ENCODE measurements at regions not wholly inside any gene's neighbourhood (a gene's known extent, or its start where the extent isn't known, plus 50 kb on each side); places are given as distances from the start of the nearest gene placed in this dataset.

- peaks cover 0 to 3% (median 2%) of the 10 kb centered on the region in 4 donors for H3K4me1 ChIP-seq
- no peaks in the 10 kb centered on the region for H3K27me3 ChIP-seq
- H3K27ac ChIP-seq: no peak overlapping the region
- no peak for DNase-seq
- WGBS, 2 donors: 85 to 88% methylated on average over 3 of the region's 3 CpGs
- intact Hi-C loops (cut with DNase I): no loop called here
- no peaks in the 10 kb centered on the region for H3K9me3 ChIP-seq
- no peaks in the 10 kb centered on the region for H3K36me3 ChIP-seq
- no peak overlapping the region for H3K4me3 ChIP-seq
- no peak for TF ChIP-seq POLR2AphosphoS5 (IDR thresholded peaks at IDR 0.05)
- no peak for TF ChIP-seq EP300 (IDR thresholded peaks at IDR 0.05)
Observed at GRCh38 chr5:148927307-148927946, 101.0 kb downstream of the ADRB2 start.

- peaks cover 0 to 9% (median 6%) of the 10 kb centered on the region in 4 donors for H3K4me1 ChIP-seq
- TF ChIP-seq EP300 (IDR thresholded peaks at IDR 0.05) (no peak), POLR2AphosphoS5 (IDR thresholded peaks at IDR 0.05) (no peak), POLR2A (IDR thresholded peaks at IDR 0.05) (no peak), CTCF (IDR thresholded peaks at IDR 0.05) (no peak)
- H3K9me3 ChIP-seq: no peaks in the 10 kb centered on the region
- DNase-seq: no peak
- H3K4me3 ChIP-seq: no peak overlapping the region
- H3K27me3 ChIP-seq: no peaks in the 10 kb centered on the region
- no peak overlapping the region for H3K27ac ChIP-seq
- intact Hi-C loops (cut with DNase I): no loop called here
- no peaks in the 10 kb centered on the region for H3K36me3 ChIP-seq
Observed at GRCh38 chr5:148928141-148928540, 101.7 kb downstream of the ADRB2 start.

- Histone ChIP-seq H3K27ac (no peak overlapping the region), H3K27me3 (no peaks in the 10 kb centered on the region), H3K4me3 (no peak overlapping the region), H3K36me3 (no peaks in the 10 kb centered on the region), H3K9me3 (no peaks in the 10 kb centered on the region), H3K4me1 (peaks cover 0 to 9% (median 6%) of the 10 kb centered on the region in 4 donors)
- no peak for DNase-seq
- TF ChIP-seq CTCF (IDR thresholded peaks at IDR 0.05): no peak
- TF ChIP-seq POLR2A (IDR thresholded peaks at IDR 0.05): no peak
- no peak for TF ChIP-seq POLR2AphosphoS5 (IDR thresholded peaks at IDR 0.05)
- no peak for TF ChIP-seq EP300 (IDR thresholded peaks at IDR 0.05)
- intact Hi-C loops (cut with DNase I): no loop called here
Observed at GRCh38 chr5:148931453-148932057, 105.1 kb downstream of the ADRB2 start.

GRCh38 chr5:148932355-148932935 is 106.0 kb downstream of the ADRB2 start:
- no peaks in the 10 kb centered on the region for H3K9me3 ChIP-seq
- H3K4me1 ChIP-seq: peaks cover 0 to 10% (median 6%) of the 10 kb centered on the region in 4 donors
- WGBS, 2 donors: 33 to 64% methylated on average over 4 of the region's 4 CpGs
- intact Hi-C loops (cut with DNase I): no loop called here
- H3K36me3 ChIP-seq: no peaks in the 10 kb centered on the region
- H3K4me3 ChIP-seq: no peak overlapping the region
- no peak overlapping the region for H3K27ac ChIP-seq
- no peak for DNase-seq
- H3K27me3 ChIP-seq: no peaks in the 10 kb centered on the region
- TF ChIP-seq POLR2AphosphoS5 (IDR thresholded peaks at IDR 0.05) (no peak), EP300 (IDR thresholded peaks at IDR 0.05) (no peak), CTCF (IDR thresholded peaks at IDR 0.05) (no peak), POLR2A (IDR thresholded peaks at IDR 0.05) (no peak)

GRCh38 chr5:148933903-148934432 is 107.6 kb downstream of the ADRB2 start:
- no peak for DNase-seq
- Histone ChIP-seq H3K27ac (no peak overlapping the region), H3K9me3 (no peaks in the 10 kb centered on the region), H3K4me3 (no peak overlapping the region), H3K36me3 (no peaks in the 10 kb centered on the region), H3K4me1 (peaks cover 0 to 18% (median 9%) of the 10 kb centered on the region in 4 donors), H3K27me3 (no peaks in the 10 kb centered on the region)
- 76 to 81% methylated on average over 1 of the region's 1 CpG for WGBS, 2 donors
- intact Hi-C loops (cut with DNase I): no loop called here
- TF ChIP-seq CTCF (IDR thresholded peaks at IDR 0.05) (no peak), EP300 (IDR thresholded peaks at IDR 0.05) (no peak), POLR2AphosphoS5 (IDR thresholded peaks at IDR 0.05) (no peak), POLR2A (IDR thresholded peaks at IDR 0.05) (no peak)
